Renal cortex interstitium (tissue), 11 donors: ENCODE measurements at regions not wholly inside any gene's neighbourhood (a gene's known extent, or its start where the extent isn't known, plus 50 kb on each side); places are given as distances from the start of the nearest gene placed in this dataset.
"Not testable (repeated sequence)": the region's sequence is repeated elsewhere in the genome, so short reads cannot be mapped to it uniquely, and the experiment has no call there.

Experiments used
- DNase-seq, 11 donors: peaks; one replicate each; pipeline ENCODE4 v3.0.0-alpha.2; 2013; ENCODE audit warnings: low read depth in 9 of 11, low spot score in 4 of 11; ENCODE audit errors: extremely low read depth in 1 of 11

DNA sequence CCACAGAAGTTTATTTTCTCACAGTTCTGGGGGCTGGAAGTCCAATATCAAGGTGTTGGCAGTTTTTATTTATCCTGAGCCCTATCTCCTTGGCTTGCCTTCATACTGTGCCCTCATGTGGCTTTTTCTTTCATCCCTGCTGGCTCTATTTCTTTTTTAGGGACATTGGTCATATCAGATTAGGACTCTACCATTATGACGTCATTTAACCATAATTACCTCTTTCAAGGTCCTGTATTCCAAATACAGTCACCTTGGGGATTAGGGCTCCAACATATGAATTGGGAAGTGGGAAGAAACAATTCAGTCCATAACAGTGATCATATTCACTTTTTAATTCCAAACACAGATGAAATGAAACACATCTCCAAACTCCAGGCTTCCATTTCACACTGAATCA lies 286.0 kb downstream of the SUCLG1 start:
- no peak for DNase-seq

- no peak for DNase-seq
These were observed 288.1 kb downstream of the SUCLG1 start for GRCh38 chr2:84170979-84171378.

DNA sequence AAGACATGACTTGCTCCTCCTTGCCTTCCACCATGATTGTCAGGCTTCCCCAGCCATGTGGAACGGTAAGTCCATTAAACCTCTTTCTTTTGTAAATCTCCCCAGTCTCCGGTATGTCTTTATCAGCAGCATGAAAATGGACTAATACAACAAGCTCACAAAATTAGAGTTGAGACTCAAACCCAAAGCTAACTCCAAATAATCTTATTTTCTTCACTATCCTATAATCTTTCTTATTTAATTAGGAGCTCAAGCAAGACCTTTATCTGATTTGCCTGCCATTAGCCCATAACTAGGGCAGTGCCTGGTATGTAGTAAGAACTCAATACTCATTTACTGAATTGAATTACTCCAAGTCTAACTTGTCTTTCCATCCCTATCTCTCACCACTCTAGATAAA lies 289.2 kb downstream of the SUCLG1 start:
- no peak for DNase-seq

GRCh38 chr2:84168552-84168951 lies 290.5 kb downstream of the SUCLG1 start:
- not testable (repeated sequence) for DNase-seq

GRCh38 chr2:84165256-84165655 lies 293.8 kb downstream of the SUCLG1 start:
- no peak for DNase-seq

DNA sequence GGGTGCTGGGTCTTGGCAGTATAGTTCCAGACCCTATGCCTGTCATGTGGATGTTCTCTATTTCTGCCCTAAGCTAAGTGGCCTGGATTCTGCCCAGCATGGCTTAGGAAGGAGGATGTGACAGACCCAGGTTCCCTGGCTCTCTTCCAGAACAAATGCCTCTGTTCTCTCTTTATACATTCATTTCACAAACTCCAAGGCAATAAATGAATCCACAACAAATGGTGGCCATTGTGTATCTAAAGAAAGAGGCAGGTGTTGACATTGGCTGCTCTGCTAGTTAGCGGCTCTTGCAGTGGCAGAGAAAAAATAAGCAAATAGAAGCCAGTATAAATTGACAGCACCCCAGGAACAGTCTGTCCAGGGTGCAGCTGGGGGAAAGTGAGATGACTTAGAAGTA lies 298.6 kb downstream of the SUCLG1 start:
- no peak for DNase-seq

DNA sequence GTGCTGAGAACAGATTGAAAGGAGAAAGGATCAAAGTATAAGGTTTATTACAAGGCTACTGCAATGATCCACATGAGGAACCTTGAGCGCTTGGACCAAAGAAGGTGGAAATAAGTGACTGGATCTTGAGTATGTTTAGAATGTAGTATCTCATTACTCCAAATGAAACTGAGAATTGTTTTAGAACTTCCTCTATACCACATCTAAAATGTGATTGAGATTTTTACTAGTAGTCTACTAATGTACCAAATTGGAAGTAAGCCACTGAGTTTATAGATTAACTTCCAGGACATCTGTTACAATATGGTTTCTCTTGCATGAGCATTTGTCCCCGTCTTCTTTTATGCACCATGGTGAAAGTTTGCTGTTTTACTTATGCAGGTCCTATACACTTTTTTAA lies 300.5 kb downstream of the SUCLG1 start:
- DNase-seq: no peak

DNA sequence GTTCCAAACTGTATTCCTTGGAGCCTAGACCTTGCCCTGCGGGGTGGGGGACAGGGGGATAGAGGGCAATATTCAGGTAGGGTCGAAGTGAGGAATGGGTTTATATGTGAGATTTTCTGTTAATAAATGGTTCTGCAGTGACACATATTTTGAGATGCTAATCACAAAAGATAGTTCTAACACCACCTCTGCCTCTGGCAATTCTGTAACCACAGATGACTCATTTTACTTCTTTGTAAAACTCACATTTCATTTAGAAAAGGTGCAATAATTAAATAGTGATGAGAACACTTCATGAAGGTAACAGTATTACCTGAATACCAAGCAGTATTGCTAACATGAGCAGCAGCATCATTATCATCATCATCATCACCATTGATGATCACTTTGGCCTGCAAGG lies 306.6 kb downstream of the SUCLG1 start:
- DNase-seq: no peak

- no peak for DNase-seq
These were observed 314.7 kb downstream of the SUCLG1 start for GRCh38 chr2:84144345-84144744.

- no peak for DNase-seq
These were observed 322.0 kb downstream of the SUCLG1 start for GRCh38 chr2:84137034-84137433.

DNA sequence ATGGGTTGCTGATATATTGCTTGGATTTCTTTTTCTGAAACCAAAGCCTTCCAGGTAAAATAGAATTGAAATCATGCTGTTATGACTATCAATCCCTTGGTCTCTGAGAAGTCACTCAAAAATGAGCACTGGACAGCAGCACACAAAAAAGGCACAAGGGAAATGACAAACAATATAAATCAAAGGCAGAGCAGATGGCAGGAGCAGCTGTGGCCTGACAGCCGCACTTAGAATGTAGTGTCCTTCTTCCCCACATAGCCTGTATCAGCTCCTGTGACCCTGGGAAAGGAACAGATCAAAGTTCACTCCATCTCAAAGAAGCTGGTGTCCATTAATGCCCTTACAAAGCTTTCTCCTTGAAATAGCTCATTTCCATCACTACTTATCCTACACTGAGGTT lies 326.7 kb downstream of the SUCLG1 start:
- no peak for DNase-seq

GRCh38 chr2:84131278-84131830 lies 327.7 kb downstream of the SUCLG1 start:
- DNase-seq: no peak

- no peak for DNase-seq
These were observed 330.1 kb downstream of the SUCLG1 start for GRCh38 chr2:84129018-84129417.

GRCh38 chr2:84127812-84128211 lies 331.3 kb downstream of the SUCLG1 start:
- not testable (repeated sequence) for DNase-seq

DNA sequence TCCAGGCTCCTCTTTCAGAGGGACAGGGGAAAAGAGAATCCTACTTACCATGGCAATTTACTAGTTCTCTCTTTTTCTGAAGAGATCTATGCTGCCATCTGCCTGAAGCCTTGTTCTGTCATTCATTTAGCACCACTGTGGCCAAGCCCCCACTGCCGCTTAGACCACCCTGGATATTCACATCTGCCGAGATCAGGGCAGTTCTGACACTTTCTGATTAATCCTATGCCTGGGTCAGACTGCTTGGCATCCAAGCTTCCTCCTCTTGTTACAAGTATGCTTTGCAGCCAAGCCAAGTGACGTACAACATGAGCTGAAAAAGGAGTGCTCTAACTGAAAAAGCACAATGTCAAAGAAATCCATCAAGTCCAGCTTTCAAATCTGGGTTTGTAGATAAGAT lies 332.6 kb downstream of the SUCLG1 start:
- no peak for DNase-seq

- DNase-seq: no peak
These were observed 333.0 kb downstream of the SUCLG1 start for GRCh38 chr2:84126084-84126483.

DNA sequence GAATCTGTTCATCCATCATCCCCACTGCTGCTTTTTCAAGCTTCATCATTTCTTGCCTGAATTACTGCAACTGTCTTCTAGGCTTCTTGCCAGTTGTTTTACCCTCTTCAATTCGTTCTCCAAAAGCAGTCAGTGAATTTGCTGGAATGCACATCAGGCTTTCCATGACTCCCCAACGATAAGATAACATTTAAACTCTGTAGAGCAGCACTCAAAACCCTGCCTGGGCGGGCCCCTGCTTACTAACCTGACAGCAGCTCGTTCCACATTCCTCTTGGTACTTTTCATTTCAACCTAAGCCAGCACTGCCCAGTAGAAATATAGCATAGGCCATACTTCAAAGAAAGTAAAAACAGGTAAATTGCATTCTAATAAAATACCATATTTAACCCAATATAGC lies 342.9 kb downstream of the SUCLG1 start:
- no peak for DNase-seq

GRCh38 chr2:84115173-84115857 lies 343.8 kb downstream of the SUCLG1 start:
- no peak for DNase-seq

DNA sequence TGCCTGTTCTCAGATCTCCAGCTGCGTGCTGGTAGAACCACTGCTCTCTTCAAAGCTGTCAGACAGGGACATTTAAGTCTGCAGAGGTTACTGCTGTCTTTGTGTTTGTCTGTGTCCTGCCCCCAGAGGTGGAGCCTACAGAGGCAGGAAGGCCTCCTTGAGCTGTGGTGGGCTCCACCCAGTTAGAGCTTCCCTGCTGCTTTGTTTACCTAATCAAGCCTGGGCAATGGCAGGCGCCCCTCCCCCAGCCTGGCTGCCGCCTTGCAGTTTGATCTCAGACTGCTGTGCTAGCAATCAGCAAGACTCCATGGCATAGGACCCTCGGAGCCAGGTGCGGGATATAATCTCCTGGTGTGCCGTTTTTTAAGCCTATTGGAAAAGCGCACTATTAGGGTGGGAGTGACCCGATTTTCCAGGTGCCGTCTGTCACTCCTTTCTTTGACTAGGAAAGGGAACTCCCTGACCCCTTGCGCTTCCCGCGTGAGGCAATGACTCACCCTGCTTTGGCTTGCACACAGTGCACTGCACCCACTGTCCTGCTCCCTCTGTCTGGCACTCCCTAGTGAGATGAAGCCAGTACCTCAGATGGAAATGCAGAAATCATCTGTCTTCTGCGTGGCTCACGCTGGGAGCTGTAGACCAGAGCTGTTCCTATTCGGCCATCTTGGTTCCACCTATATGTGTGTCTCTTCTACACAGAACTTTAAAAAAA lies 355.1 kb downstream of the SUCLG1 start:
- DNase-seq: not testable (repeated sequence)

- no peak for DNase-seq
These were observed 356.8 kb downstream of the SUCLG1 start for GRCh38 chr2:84102274-84102673.

DNA sequence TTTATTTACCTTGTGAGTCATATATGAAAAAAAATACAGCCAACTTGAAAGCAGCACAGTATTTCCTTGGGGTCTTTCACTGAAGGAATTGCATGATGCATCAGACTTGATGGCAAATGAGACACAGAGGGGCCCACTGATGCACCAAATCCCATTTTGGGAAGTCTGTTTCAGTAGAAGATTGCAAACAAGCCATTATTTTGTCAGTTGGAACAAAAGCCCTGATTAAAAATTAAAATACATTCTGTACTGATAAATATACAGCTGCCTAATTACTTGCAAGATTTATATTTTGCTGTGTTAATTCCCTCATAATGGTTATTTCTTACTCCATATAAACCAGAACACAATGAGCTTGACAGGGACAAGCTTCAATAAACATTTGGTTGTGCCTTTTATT lies 370.4 kb downstream of the SUCLG1 start:
- DNase-seq: no peak
